NCI-H128 (cell line): ENCODE measurements at regions not wholly inside any gene's neighbourhood (a gene's known extent, or its start where the extent isn't known, plus 50 kb on each side); places are given as distances from the start of the nearest gene placed in this dataset.

Experiments
- DNase-seq: peaks from one replicate; lab custom pipeline; 2025; ENCODE audit not compliant: unreplicated experiment; lab: John Stamatoyannopoulos, UW

DNA sequence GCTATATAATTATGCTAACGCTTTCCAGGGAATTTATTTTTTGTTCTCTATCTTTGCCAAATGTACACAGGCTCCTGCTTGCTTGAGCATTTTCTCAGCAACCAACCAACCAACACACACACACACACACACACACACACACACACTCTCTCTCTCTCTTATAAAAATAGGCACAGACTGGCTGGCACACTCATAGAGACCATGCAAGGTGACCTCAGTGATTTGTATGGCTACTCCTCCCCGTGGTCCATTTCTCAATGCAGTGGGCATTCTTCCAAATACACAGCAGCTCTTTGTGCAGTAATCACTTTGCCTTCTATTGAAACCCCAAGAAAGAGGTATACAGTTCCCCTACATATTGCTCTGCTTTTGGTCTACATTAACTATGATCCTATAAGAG is 416.0 kb downstream of the MAN2A1 start:
- no peak for DNase-seq

DNA sequence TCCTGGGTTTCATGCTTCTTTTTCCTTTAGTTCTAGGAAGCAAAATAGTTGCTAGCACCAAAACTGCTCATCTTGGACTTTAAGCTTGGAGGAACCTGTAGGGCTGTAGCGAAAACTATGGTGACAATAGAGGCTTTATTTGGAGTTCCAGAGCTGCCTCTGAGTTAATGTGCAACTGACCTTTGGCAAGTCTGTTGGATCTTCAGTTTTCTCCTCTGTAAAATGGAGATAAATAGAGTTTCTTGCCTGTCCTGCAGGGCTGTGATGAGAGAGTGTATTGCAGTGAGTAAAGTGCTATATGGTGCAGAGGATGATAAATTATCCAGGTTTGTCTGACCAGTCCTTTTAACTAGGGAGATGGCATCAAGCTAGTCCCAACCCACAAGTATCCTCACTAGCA is 417.0 kb downstream of the MAN2A1 start:
- DNase-seq, result no peak

DNA sequence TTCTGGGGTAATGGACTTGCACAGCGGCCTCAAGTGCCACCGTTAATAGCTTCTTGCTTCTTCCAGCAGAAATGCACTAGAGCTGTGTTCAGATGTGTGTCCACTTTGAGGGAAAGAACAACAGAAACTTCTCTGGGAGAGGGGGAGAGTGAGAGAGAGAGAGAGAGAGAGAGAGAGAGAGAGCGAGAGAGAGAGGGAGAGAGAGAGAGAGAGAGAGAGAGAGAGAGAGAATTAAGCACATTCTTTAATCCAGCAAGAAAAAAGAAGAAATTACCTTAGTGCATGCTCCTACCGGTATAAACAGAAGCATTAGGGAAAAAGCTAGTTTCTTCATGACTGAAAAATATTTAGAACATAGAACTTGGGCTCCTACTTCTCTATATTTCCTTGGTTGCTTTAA is 418.8 kb downstream of the MAN2A1 start:
- no peak for DNase-seq

DNA sequence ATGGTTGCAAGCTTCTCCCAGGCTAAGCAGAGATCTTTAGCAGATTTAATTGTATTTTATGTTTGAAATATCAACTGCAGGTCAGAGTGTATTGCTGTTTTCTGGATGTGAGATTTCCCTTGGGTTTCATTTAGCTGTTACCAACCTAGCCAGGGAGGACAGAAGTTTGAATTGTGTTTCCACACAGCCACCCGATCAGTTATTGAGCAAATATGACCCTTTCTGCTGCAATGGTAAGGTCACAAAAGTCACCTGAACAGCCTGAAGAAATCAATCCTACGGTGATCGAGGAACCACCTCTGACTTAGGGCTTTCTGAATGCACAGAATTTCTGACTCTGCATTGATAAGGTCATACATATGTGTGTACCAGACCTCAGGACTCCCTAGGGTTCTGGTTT is 419.9 kb downstream of the MAN2A1 start:
- DNase-seq, result no peak

DNA sequence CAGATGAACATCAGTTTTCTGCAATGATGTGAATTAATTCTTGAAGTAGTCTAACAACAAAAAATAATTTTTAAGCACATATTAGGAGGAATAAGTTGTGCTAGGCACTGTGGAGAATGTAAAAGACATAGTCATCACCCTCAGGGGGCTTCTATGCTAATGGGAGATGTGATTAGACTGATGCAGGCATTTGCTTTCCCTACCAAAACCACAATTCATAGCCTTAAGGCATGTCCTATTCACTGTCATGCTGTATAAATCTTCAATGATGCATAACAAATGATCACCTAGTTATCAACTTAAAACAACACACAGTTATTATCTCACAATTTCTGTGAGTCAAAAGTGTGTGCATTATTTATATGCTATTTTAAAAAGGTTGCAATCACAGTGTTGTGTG is 422.6 kb downstream of the MAN2A1 start:
- no peak for DNase-seq

DNA sequence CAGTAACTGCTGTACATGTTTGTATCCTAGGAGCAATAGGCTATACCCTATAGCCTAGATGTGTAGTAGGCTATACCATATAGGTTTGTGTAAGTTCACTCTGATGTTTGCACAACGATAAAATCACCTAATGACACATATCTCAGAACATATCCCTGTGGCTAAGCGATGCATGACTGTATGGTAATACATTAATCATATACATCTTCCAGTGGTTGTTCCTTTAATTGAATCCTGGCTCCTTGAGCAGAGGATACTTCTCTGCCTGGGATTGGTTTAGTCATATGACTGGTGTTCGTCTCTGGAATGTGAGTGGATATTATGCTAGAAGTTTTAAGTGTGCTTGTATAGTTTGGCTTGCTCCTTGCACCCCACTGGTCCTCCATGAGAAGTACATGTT is 425.8 kb downstream of the MAN2A1 start:
- no peak for DNase-seq

DNA sequence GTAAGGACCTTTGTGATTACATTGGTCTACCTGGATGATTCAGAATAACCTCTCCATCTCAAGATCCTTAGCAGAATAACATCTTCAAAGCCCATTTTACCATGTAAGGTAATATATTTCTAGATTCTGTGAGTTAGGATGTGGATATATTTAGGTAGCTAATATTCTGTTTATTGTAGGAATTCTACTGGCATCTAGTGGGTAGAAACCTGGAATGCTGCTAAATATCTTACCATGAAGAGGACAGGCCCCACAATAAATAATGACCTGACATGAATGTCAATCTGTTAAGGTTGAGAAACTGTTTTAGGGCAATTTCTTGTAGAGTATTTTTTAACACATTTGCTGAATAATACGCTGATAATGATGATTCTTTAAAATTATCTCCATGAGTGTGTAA is 426.8 kb downstream of the MAN2A1 start:
- DNase-seq, result no peak

DNA sequence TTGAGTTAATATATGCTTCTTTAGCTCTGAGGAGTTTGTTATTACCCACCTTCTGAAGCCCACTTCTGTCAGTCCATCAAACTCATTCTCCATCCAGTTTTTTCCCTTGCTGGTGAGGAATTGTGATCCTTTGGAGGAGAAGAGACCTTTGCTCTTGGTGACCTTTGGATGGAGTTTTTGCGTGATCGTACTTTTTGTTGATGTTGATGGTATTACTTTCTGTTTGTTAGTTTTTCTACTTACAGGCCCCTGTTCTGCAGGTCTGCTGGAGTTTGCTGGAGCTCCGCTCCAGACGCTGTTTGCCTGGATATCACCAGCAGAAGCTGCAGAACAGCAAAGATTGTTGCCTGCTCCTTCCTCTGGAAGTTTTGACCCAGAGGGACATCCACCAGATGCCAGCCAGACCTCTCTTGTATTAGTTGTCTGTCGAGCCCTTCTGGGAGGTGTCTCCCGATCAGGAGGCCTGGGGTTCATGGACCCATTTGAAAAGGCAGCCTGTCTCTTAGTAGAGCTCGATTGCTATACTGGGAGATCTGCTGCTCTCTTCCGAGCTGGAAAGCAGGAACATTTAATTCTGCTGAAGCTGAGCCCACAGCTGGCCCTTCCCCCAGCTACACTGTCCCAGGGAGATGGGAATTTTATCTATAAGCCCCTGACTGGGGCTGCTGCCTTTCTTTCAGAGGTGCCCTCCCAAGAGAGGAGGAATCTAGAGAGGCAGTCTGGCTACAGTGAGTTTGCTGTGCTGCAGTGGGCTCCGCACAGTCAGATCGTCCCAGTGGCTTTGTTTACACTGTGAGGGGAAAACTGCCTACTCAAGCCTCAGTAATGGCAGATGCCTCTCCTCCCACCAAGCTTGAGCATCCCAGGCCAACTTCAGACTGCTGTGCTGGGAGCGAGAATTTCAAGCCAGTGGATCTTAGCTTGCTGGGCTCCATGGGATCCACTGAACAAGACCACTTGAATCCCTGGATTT is 445.5 kb downstream of the MAN2A1 start:
- DNase-seq, result no peak

DNA sequence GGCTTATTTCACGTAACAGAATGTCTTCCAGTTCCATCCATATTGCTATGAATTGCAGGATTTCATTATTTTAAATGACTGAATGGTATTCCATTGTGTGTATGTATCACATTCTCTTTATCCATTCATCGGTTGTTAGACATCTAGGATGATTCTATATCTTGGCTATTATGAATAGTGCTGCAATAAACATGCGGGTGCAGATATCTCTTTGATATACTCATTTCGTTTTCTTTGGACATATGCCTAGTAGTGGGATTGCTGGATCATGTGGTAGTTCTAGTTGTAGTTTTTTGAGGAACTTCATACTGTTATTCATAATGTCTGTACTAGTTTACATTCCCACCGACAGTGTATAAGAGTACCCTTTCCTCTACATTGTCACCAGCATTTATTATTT is 460.5 kb downstream of the MAN2A1 start:
- DNase-seq, result no peak

DNA sequence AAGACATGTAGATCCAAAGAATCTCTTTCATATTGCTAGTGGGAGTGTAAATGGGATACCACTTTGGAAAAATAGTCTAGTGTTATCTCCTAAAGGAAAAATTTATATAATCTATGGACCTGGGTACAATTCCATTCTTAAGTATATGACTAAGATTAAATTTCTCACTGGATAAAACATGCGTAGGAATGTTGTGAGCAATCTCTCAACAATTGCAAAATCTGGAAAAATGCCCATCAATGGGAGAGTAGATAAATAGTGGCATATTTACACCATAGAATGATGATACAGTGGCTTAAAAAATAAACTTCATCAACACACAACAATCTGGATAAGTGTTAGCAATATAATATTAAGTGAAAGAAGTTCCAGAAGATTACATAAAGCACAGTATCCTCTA is 469.5 kb downstream of the MAN2A1 start:
- no peak for DNase-seq

DNA sequence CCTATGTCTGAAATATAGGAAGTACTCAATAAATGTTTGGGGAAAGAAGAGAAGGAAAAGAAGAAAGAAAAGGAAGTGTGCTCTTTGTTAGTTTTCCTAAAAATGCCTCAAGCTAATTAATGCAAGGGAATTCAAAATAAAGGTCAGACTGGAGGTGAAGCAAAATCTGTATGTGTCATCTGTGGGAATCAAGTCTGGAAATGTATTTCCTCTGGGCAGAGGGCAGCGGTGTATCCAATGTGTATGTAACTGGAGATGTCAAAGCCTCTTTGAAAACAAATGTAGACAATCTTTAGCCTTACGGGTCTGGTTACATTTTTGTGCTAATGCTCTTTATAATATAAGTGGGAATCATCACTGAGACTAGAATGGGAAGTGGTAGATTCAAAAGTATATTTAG is 471.4 kb downstream of the MAN2A1 start:
- no peak for DNase-seq

DNA sequence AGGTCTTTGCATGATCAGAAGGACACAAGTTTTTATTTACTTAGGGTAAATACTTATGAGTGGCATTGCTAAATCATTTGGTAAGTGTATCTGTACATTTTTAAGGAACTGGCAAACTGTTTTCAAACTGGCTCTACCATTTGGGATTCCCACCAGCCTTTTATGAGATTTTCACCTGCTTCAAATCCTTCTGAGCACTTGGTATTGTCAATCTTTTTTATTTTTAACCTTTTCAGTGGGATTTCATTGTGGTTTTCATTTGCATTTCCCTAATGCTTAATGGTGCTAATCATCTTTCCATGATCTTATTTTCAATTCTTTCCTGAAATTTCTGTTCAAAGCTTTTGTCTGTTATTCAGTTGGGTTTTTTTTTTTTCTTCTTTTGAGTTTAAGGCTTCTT is 475.6 kb downstream of the MAN2A1 start:
- no peak for DNase-seq

DNA sequence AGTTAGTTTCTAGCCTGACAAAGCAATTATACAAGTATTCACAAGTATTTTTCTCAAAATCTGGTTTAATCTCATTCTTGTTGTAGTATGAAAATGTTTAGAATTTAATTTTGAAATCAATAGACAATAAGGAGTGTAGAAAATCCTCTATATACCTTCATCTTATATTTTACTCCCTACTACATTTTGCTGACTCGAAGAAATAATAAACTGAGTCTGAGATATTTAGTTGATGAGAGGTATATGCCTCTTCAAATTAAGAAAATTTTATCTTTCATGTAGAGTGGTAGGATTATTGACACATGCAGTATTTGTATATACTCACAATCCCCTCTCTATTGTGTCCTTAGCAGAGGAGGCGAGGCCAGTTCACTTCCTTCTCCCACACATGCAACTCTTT is 477.7 kb downstream of the MAN2A1 start:
- DNase-seq, result no peak

DNA sequence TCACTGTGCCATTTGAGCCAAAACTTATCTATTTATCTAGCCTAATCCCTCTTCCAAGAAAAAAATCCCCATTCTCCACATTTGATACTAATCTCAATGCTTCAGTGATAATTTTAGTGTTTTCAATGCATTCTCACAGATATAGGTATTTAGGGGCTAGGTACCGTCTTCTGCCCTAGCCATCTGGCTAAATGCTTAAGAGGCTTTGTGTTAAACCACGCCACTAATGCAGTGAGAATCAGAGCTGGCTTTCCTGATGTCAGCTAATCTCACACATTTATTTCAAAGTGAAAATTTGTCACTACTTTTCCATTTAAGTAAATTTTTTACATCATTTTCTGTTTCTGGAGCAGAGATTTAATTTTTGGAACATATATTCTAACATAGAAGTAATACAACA is 479.7 kb downstream of the MAN2A1 start:
- DNase-seq, result no peak

DNA sequence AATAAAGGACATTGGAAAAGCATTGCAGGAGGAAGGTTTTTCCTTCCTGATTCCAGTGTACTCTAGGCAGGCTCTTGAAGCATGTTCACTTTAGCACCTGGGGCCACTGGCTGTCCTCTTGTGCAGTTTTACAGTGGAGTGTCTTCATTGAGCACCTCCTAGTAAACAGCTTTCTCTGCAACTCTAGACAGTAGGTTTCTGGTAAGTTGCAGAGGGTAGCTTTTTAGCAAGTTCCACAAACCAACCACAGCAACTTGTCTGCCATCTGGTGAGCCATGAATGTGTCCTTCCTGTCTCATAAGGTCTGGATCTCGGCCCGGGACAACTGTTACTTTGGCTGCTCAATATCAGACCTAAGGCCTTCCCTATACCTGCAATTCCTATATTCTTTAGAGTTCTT is 488.0 kb downstream of the MAN2A1 start:
- DNase-seq, result no peak

DNA sequence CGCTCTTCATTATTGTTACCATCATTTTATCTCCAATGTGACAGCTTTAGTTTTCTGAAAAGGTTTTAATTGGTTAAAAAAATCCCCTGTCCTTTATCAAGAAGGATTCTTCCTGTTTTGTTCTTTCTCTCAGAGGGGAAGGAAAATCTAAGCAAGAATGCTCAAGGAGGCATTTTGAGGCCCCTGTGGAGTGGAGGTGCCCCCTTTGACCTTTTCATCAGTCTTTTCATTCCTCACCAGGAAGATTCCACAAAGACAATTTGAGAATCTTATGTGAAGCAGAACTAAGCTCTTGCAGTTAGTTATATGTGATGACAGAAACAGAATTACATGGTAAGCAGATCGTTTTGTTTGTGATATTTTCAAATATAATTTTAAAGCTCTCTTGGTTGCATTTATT is 489.6 kb downstream of the MAN2A1 start:
- no peak for DNase-seq

DNA sequence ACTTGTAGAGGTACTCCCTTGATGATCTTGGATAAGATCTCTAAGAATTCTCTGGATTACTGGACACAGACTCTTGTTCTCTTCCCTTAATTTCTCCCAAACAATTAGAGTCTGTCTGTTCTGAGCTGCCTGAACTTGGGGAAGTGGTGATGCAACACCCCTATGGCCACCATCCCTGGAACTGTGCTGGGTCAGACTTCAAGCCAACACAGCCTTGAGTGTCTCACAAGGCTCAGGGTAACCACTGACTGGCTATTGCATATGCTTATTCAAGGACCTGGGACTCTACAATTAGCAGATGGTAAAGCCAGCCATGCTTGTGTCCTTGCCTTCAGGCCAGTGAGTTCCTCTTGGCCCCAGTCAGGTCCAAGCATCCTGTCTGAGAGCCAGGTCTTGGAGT is 504.5 kb downstream of the MAN2A1 start:
- no peak for DNase-seq

DNA sequence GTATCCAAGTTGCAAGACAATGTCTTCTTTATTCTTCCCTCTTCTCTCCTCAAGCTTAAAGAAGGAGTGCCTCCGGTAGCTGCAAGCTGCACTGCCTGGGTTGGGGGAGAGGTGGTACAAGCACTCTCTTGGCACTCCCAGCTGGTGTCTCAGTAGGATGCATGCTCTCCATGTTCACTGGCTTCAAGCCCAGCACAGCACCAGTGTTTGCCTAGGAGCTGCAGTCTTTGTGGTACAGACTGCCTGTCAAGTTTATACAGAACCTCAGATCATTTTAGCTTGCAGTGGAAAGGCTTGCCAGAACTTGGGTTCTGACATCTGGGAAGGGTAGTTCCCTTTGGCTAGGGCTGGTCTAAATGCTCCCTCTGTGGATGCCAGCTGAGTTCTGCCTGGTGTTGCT is 505.6 kb downstream of the MAN2A1 start:
- DNase-seq, result no peak

DNA sequence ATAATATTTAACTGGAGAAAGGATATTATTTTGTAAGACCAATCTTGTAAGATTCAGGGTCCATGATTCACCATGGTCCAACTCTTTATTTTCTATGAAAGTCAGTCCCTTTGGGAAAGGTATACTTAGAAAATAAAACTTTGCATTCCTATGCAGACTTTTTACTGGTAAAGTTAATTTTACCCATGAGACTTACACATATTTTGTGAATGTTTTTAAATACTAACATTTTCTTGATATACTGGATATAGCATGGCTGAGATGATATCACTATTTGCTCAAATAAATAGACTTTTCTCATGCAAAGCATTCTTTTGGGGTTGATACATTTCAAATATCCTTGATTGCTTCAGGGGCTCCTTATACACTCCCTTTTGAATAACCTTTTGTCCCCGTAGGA is 512.1 kb downstream of the MAN2A1 start:
- no peak for DNase-seq

DNA sequence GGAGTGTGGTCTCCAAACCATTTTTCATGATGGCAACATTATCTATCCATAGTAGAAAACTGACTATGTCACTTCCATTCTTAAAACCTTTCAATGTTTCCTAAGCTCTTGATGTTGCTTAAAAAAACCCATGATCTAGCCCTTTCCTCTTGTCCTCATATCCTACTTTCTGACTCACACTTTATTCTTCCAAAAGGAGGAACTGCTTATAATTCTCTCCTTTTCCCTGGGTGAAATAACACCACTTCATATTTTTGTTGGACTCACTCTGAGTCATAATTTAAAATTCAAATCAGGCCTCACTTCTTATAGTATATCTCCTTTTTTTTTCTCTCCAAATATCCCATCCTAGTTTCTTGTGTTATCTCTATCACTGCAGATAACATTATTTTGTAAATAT is 513.9 kb downstream of the MAN2A1 start:
- DNase-seq, result no peak

DNA sequence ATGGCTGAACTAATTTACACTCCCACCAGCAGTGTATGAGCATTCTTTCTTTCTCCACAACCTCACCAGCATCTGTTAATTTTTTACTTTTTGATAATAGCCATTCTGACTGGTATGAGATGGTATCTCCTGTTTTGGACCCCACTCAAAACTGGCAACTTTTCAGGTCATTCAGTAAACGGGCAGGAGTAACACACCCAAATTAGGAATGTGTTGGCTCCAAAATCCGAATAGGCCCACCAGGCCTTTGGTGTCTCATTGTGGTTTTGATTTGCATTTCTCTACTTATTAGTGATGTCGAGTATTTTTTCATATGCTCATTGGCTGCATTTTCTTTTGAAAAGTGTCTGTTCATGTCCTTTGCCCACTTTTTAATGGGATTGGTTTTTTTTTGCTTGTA is 517.1 kb downstream of the TMEM232 start:
- no peak for DNase-seq

DNA sequence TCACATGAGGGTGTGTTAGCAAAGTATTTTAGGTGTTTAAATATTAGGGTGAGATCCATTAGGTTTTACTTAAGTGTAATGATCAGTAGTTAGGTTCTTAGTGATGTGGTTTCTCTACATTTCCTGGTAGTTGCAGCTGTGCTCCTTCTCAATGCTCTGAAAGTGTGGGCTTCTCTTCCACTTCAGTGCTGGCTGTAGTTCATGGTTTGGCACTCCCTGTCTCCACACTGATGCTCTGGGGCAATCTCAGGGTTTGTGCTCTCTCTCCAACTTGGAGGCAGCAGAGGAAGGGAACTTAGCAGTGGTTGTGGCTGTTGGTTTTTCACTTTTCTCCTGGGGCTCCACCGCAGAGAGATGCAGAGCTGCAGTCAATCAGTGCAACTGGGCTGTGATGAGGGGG is 507.5 kb downstream of the TMEM232 start:
- no peak for DNase-seq

DNA sequence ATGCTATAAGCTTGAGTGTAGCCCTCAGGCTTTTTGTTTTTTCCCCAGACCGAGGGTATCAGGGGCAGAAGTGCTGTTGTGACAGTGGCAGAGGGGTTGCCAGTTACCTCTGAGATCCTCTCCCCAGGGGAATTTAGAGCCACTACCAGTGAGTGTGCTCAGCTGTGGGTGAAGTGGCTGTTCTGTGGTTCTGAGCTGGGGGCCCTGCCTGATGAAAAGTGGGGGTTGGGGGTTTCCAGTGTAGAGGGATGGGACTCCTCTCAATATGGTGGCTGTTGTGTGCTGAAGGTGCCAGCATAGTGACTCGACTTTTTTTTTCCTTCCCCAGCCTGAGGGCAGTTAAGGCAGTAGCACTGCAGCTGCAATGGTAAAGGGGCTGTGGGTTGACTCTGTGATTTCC is 506.7 kb downstream of the TMEM232 start:
- no peak for DNase-seq
